Activated CD4-positive, alpha-beta T cell treated with anti-CD3 and anti-CD28 coated beads, Interleukin-2, amount 10 ng/mL, durations not matched to agents 7 days and 5 days (primary cell): ENCODE measurements at regions not wholly inside any gene's neighbourhood (a gene's known extent, or its start where the extent isn't known, plus 50 kb on each side); places are given as distances from the start of the nearest gene placed in this dataset.
A peak's percentile ranks its signal among the peaks of the same experiment; 100 is the strongest.

Source experiments
- CTCF ChIA-PET: fragments of 350-600 bp; sonication (Branson Sonifier 250); formaldehyde crosslinking; loops from one replicate; lab custom pipeline; 2021; ENCODE audit warnings: antibody characterized with exemption; lab: Charles Lee
- POLR2A ChIA-PET: fragments of 350-600 bp; sonication (Branson Sonifier 250); formaldehyde crosslinking; loops from one replicate; lab custom pipeline; 2021; ENCODE audit warnings: antibody characterized with exemption; lab: Charles Lee
- DNase-seq: peaks from one replicate; pipeline ENCODE4 v3.0.0-alpha.2; 2020
- H3K27ac Mint-ChIP-seq: one replicate; pipeline ENCODE4 v1.8.0; 2021; ENCODE audit warnings: mild to moderate bottlenecking, moderate library complexity, mixed read lengths
- H3K27me3 Mint-ChIP-seq: one replicate; pipeline ENCODE4 v1.8.0; 2021; ENCODE audit warnings: mixed read lengths
- H3K36me3 Mint-ChIP-seq: one replicate; pipeline ENCODE4 v1.8.0; 2021; ENCODE audit warnings: low read depth, mixed read lengths
- H3K4me1 Mint-ChIP-seq: one replicate; pipeline ENCODE4 v1.8.0; 2021; ENCODE audit warnings: mixed read lengths
- H3K4me3 Mint-ChIP-seq: one replicate; pipeline ENCODE4 v1.8.0; 2021; ENCODE audit warnings: mild to moderate bottlenecking, moderate library complexity, mixed read lengths
- H3K9me3 Mint-ChIP-seq: one replicate; pipeline ENCODE4 v1.8.0; 2021; ENCODE audit warnings: mixed read lengths

- POLR2A ChIA-PET = no interaction called here
- peaks cover 28% of the 10 kb centered on the region for H3K4me1 Mint-ChIP-seq
- peaks cover 2% of the 10 kb centered on the region for H3K27me3 Mint-ChIP-seq
- H3K27ac Mint-ChIP-seq = no peak overlapping the region
- no peaks in the 10 kb centered on the region for H3K9me3 Mint-ChIP-seq
- no peaks in the 10 kb centered on the region for H3K36me3 Mint-ChIP-seq
- DNase-seq = no peak
- CTCF ChIA-PET = interaction anchor here (1.0 to 2.6 kb wide), 3 partner anchors 10 to 29 kb away, joined by 4 to 13 read pairs (median 12); no protein-coding TSS in a partner anchor
- no peak overlapping the region for H3K4me3 Mint-ChIP-seq
Measured at GRCh38 chr20:50286609-50287008, 96.0 kb downstream of the CEBPB start.

DNA sequence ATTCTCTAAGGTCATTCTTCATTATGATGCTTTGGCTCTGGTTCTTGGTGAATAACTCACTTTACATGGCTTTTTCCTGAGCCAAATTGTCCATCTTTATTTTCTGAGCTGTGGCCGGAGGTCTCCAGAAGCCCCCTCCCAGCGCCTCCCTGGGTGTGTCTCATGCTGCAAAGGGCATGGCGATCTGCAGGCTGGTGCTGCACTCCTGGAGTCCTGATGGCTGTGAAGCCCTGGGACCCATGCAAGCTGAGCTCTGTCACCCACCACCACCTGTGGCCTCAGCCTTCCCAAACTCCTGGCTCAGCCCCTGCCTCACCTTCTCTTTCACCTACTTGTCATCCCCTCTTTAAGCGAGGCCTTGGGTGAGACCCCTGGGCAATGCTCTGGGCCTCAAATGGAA is 96.9 kb downstream of the CEBPB start:
- H3K4me1 Mint-ChIP-seq = peaks cover 30% of the 10 kb centered on the region
- DNase-seq = no peak
- H3K27ac Mint-ChIP-seq = no peak overlapping the region
- POLR2A ChIA-PET = no interaction called here
- peaks cover 2% of the 10 kb centered on the region for H3K27me3 Mint-ChIP-seq
- no peaks in the 10 kb centered on the region for H3K36me3 Mint-ChIP-seq
- no peaks in the 10 kb centered on the region for H3K9me3 Mint-ChIP-seq
- H3K4me3 Mint-ChIP-seq = no peak overlapping the region
- CTCF ChIA-PET = interaction anchor here (0.5 kb wide), 1 partner anchor 191 kb away, joined by 5 read pairs; no protein-coding TSS in a partner anchor

GRCh38 chr20:50288128-50288623 is 97.5 kb downstream of the CEBPB start:
- CTCF ChIA-PET = no interaction called here
- Mint-ChIP-seq H3K27me3 (no peaks in the 10 kb centered on the region), H3K4me3 (no peak overlapping the region), H3K36me3 (no peaks in the 10 kb centered on the region), H3K4me1 (peaks cover 29% of the 10 kb centered on the region), H3K9me3 (no peaks in the 10 kb centered on the region), H3K27ac (no peak overlapping the region)
- POLR2A ChIA-PET = no interaction called here
- no peak for DNase-seq

DNA sequence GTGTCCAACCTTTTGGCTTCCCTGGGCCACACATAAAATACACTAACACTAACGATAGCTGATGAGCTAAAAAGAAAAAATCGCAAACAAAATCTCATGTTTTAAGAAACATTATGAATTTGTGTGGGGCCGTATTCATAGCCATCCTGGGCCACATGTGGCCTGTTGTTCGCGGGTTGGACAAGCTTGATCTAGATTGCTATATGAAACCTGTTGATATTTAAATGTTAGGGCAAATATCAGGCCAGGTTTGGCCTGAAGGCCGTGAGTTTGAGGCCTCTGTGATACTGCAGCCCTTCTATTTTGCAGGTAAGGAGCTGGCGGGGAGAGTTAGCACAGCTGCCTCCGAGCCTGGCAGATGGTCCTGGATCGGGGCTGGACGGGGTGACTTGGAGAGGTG is 99.0 kb downstream of the CEBPB start:
- no peak for DNase-seq
- H3K27ac Mint-ChIP-seq = no peak overlapping the region
- peaks cover 21% of the 10 kb centered on the region for H3K4me1 Mint-ChIP-seq
- ChIA-PET CTCF (interaction anchor here (0.6 to 0.7 kb wide), 2 partner anchors 65 to 472 kb away, joined by 3 read pairs; no protein-coding TSS in a partner anchor), POLR2A (no interaction called here)
- H3K36me3 Mint-ChIP-seq = no peaks in the 10 kb centered on the region
- H3K9me3 Mint-ChIP-seq = no peaks in the 10 kb centered on the region
- no peaks in the 10 kb centered on the region for H3K27me3 Mint-ChIP-seq
- H3K4me3 Mint-ChIP-seq = no peak overlapping the region

DNA sequence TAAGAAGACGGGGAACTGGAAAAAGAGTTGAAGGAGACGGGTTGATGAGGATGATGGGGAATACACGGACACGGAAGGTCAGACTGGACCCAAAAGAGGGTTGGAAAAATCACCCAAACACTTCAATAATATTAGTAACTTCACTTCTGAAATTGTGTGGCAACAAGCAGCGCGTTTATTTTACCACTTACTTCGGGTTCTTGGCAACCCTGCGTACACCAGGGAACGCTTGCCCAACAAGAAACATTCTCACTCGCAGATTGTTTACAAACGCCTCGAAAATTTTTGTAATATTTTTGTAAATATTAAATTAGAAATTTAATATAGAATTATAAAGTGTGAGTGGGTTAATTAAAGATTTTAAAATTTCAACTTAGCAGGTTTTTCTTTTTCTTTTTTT is 99.5 kb downstream of the CEBPB start:
- ChIA-PET POLR2A (no interaction called here), CTCF (interaction anchor here (0.7 kb wide), 1 partner anchor 66 kb away, joined by 3 read pairs; no protein-coding TSS in a partner anchor)
- no peak overlapping the region for H3K27ac Mint-ChIP-seq
- no peaks in the 10 kb centered on the region for H3K27me3 Mint-ChIP-seq
- no peak for DNase-seq
- no peak overlapping the region for H3K4me3 Mint-ChIP-seq
- no peaks in the 10 kb centered on the region for H3K9me3 Mint-ChIP-seq
- no peaks in the 10 kb centered on the region for H3K36me3 Mint-ChIP-seq
- H3K4me1 Mint-ChIP-seq = peaks cover 19% of the 10 kb centered on the region

DNA sequence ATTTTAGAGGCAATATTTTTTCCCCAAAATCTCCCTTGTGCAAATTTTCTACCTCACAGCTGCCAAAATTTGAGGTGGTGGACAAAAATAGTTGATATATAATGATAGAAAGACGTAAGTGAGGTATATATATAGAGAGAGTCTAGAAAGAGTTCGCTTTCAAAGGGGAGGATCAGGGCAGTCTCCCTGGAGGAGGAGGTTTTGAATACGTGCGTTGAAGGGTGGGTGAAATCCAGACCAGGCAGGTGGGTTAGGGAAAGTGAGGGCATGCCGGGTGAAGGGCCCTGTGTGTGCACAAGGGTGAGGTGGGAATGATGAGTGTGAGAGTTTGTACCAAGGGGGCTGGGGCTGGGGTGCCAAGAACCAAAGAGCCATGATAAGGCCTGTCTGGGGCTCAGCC is 100.2 kb downstream of the CEBPB start:
- no peaks in the 10 kb centered on the region for H3K27me3 Mint-ChIP-seq
- ChIA-PET CTCF (no interaction called here), POLR2A (no interaction called here)
- peaks cover 18% of the 10 kb centered on the region for H3K4me1 Mint-ChIP-seq
- no peak overlapping the region for H3K27ac Mint-ChIP-seq
- H3K36me3 Mint-ChIP-seq = no peaks in the 10 kb centered on the region
- H3K4me3 Mint-ChIP-seq = no peak overlapping the region
- no peaks in the 10 kb centered on the region for H3K9me3 Mint-ChIP-seq
- DNase-seq = no peak

DNA sequence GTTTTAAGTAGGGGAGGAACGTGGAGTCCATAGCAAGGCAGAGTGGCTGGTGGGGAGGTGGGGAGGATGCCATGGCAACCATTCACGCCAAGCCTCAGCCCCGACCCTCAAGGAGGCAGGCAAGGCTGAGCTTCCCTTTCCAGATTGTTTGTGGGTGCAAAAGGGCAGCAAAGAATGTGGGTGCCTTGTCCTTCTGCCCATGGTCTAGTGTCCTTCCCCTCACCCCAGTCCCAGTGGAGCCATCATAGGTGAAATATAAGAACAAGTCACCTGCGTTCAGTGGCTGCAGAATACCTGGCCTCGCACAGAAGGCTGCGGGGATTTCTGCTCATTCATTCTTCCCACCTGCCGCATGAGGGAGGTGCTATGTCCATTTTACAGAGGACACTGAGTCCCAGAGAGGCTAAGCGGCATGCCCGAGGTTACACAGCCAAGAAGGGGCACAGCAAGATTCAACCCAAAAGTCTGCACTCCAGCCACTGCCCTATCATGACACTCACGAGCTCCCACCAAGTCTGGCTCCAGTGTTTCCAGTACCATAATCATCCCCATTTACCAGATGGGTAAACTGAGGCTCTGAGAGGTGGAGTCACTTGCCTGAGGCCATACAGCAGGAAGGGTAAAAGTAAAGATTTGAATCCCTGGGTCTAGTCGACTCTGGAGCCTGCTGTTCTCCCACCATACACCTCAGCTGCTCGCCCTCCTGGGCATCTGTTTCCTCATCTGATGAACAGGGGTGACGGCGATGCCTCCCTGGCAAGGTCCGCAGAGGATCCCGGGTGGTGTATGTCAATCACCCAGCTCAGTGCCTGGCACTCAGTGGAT is 100.8 kb downstream of the CEBPB start:
- Mint-ChIP-seq H3K27ac (no peak overlapping the region), H3K4me1 (peaks cover 18% of the 10 kb centered on the region), H3K9me3 (no peaks in the 10 kb centered on the region), H3K36me3 (no peaks in the 10 kb centered on the region), H3K4me3 (no peak overlapping the region), H3K27me3 (no peaks in the 10 kb centered on the region)
- CTCF ChIA-PET = no interaction called here
- POLR2A ChIA-PET = no interaction called here
- DNase-seq = no peak

- Mint-ChIP-seq H3K9me3 (no peaks in the 10 kb centered on the region), H3K27me3 (no peaks in the 10 kb centered on the region), H3K27ac (no peak overlapping the region), H3K4me1 (peaks cover 25% of the 10 kb centered on the region), H3K36me3 (no peaks in the 10 kb centered on the region), H3K4me3 (no peak overlapping the region)
- DNase-seq = no peak
- ChIA-PET POLR2A (no interaction called here), CTCF (interaction anchor here (1.3 kb wide), 1 partner anchor 9 kb away, joined by 3 read pairs; no protein-coding TSS in a partner anchor)
Measured at GRCh38 chr20:50292079-50292590, 101.5 kb downstream of the CEBPB start.

- no peaks in the 10 kb centered on the region for H3K9me3 Mint-ChIP-seq
- DNase-seq = peak; percentile 18
- no peak overlapping the region for H3K4me3 Mint-ChIP-seq
- no peaks in the 10 kb centered on the region for H3K36me3 Mint-ChIP-seq
- no peak overlapping the region for H3K27ac Mint-ChIP-seq
- CTCF ChIA-PET = interaction anchor here (1.0 to 3.3 kb wide), 3 partner anchors 9 to 35 kb away, joined by 3 to 15 read pairs (median 3); no protein-coding TSS in a partner anchor
- H3K4me1 Mint-ChIP-seq = peaks cover 31% of the 10 kb centered on the region
- POLR2A ChIA-PET = interaction anchor here (0.6 kb wide), 1 partner anchor 11 kb away, joined by 4 read pairs; no protein-coding TSS in a partner anchor
- H3K27me3 Mint-ChIP-seq = no peaks in the 10 kb centered on the region
Measured at GRCh38 chr20:50292591-50293283, 102.1 kb downstream of the CEBPB start.

- Mint-ChIP-seq H3K36me3 (no peaks in the 10 kb centered on the region), H3K4me3 (no peak overlapping the region), H3K4me1 (peaks cover 39% of the 10 kb centered on the region), H3K27ac (no peak overlapping the region), H3K9me3 (no peaks in the 10 kb centered on the region), H3K27me3 (no peaks in the 10 kb centered on the region)
- ChIA-PET POLR2A (interaction anchor here (0.6 kb wide), 1 partner anchor 10 kb away, joined by 4 read pairs; no protein-coding TSS in a partner anchor), CTCF (interaction anchor here (1.0 to 3.3 kb wide), 3 partner anchors 8 to 34 kb away, joined by 3 to 15 read pairs (median 3); no protein-coding TSS in a partner anchor)
- no peak for DNase-seq
Measured at GRCh38 chr20:50293284-50294139, 102.9 kb downstream of the CEBPB start.

DNA sequence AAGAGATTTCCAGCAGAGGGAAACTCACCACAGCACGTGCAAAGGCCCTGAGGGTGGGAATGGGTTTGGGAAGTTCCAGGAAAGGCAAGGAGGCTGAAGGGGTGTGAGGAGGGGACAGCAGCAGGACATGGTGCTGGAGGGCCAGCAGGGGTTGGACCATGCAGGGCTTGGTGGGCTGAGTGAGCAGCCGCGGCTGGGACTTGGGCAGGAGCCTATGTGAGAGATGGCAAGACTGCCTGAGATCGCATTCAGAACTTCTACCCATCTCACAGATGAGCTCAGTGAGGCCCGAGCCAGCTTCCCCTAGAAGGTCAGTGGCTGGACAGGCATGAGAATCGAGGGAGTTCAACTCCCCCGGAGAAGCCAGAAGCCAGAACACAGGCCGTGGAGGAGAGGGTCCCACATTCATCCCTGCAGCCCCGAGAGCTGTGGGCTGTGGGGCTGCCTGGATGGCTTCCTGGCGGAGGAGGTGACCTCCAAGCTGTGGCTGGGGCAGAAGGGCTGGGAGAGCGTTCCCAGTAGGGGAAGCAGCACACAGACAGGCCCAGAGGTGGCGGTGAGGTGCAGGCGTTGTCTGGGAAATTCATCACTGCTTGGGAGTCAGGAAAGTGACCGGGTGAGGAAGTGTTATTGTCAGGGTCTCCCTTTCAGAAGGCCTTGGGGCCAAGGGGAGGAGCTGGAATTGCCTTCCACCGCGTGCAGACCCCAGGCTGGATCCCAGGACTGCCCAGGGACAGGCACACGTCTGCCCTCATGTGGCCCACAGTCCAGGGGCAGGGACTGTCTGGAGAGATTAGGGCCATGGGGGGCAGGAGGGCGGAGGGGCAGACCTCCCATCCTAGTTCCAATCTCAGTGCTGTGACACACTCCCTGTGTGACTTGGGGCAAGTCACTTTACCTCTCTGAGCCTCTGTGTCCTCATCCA is 103.8 kb downstream of the CEBPB start:
- Mint-ChIP-seq H3K4me3 (no peak overlapping the region), H3K36me3 (no peaks in the 10 kb centered on the region), H3K27me3 (no peaks in the 10 kb centered on the region), H3K4me1 (peaks cover 39% of the 10 kb centered on the region), H3K9me3 (no peaks in the 10 kb centered on the region), H3K27ac (peak overlapping the region; percentile 66)
- POLR2A ChIA-PET = no interaction called here
- CTCF ChIA-PET = interaction anchor here (3.3 kb wide), 1 partner anchor 10 kb away, joined by 15 read pairs; no protein-coding TSS in a partner anchor
- DNase-seq = no peak
